ENCODE measurements at regions not wholly inside any gene's neighbourhood (a gene's known extent, or its start where the extent isn't known, plus 50 kb on each side); places are given as distances from the start of the nearest gene placed in this dataset.

DNA sequence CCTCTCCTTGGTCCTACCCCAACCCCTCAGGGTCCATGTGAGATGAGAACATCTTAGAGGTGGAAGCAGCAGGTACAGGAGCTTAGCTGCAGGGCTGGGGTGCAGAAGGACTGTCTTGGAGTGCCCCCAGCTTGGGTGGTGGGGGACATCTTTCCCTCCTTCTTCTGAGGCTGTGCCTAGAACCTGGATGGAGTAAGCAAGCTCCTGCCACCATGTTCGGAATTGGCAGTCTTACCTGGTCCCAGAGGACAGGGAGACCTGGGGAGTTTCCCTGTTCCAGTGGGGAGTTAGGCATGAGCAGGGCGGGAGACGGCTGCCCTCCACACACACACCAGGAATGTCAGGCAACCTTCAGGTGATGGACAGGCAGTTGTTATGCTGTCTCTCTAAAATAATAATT lies 131.0 kb upstream of the COPS8 start:
- H3K4me3 ChIP-seq, result no peak overlapping the region
- H3K36me3 ChIP-seq, result no peaks in the 10 kb centered on the region
- no peak for DNase-seq
- intact Hi-C loops (cut with DNase I), result no loop called here
- WGBS, 2 donors, result 90 to 97% methylated on average over 3 of the region's 3 CpGs
- no peaks in the 10 kb centered on the region for H3K9me3 ChIP-seq
- H3K27ac ChIP-seq, result no peak overlapping the region
- no peaks in the 10 kb centered on the region for H3K4me1 ChIP-seq
- H3K27me3 ChIP-seq, result no peaks in the 10 kb centered on the region
- TF ChIP-seq POLR2AphosphoS5 (IDR thresholded peaks at IDR 0.05) (no peak), POLR2A (IDR thresholded peaks at IDR 0.05) (no peak), EP300 (IDR thresholded peaks at IDR 0.05) (no peak)
- TF ChIP-seq, protein P1, sequence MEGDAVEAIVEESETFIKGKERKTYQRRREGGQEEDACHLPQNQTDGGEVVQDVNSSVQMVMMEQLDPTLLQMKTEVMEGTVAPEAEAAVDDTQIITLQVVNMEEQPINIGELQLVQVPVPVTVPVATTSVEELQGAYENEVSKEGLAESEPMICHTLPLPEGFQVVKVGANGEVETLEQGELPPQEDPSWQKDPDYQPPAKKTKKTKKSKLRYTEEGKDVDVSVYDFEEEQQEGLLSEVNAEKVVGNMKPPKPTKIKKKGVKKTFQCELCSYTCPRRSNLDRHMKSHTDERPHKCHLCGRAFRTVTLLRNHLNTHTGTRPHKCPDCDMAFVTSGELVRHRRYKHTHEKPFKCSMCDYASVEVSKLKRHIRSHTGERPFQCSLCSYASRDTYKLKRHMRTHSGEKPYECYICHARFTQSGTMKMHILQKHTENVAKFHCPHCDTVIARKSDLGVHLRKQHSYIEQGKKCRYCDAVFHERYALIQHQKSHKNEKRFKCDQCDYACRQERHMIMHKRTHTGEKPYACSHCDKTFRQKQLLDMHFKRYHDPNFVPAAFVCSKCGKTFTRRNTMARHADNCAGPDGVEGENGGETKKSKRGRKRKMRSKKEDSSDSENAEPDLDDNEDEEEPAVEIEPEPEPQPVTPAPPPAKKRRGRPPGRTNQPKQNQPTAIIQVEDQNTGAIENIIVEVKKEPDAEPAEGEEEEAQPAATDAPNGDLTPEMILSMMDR (IDR thresholded peaks at IDR 0.05), result no peak

DNA sequence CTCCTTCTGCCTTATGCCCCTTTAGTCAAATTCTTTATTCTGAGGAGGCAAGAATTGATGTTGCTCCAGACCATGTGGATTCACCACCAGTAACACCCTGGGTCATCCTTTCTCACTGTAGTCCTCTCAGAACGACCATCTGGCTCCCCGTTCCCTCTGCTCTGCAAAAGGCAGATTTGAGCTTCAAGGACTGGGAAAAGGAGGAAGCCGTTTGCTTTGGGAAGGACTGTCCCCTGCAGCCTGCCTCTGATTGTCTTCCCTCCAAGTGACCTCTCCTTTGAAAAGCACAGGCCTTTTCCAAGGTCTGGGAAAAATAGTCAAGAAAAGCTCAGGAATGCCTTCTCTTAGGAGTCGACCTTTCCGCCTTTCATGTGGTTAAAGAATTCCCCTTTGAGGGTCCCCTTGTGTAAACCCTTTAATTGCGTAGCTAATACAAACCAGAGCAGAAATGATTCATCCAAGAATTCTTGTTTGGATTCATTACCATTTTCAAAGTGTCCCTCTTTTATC lies 130.1 kb upstream of the COPS8 start:
- DNase-seq, result peak; percentile 29
- Histone ChIP-seq H3K27me3 (no peaks in the 10 kb centered on the region), H3K4me3 (no peak overlapping the region), H3K27ac (no peak overlapping the region), H3K4me1 (no peaks in the 10 kb centered on the region), H3K36me3 (no peaks in the 10 kb centered on the region), H3K9me3 (no peaks in the 10 kb centered on the region)
- no peak for TF ChIP-seq POLR2AphosphoS5 (IDR thresholded peaks at IDR 0.05)
- TF ChIP-seq, protein P1 (IDR thresholded peaks at IDR 0.05), result no peak
- no peak for TF ChIP-seq EP300 (IDR thresholded peaks at IDR 0.05)
- no peak for TF ChIP-seq POLR2A (IDR thresholded peaks at IDR 0.05)
- WGBS, 2 donors, result 71 to 75% methylated on average over 6 of the region's 6 CpGs
- intact Hi-C loops (cut with DNase I), result no loop called here

- no peaks in the 10 kb centered on the region for H3K9me3 ChIP-seq
- no peaks in the 10 kb centered on the region for H3K4me1 ChIP-seq
- DNase-seq, result no peak
- intact Hi-C loops (cut with DNase I), result no loop called here
- H3K4me3 ChIP-seq, result no peak overlapping the region
- 56 to 64% methylated on average over 7 of the region's 7 CpGs for WGBS, 2 donors
- TF ChIP-seq, protein P1 (IDR thresholded peaks at IDR 0.05), result no peak
- TF ChIP-seq POLR2AphosphoS5 (IDR thresholded peaks at IDR 0.05) (no peak), EP300 (IDR thresholded peaks at IDR 0.05) (no peak), POLR2A (IDR thresholded peaks at IDR 0.05) (no peak)
- no peak overlapping the region for H3K27ac ChIP-seq
- no peaks in the 10 kb centered on the region for H3K36me3 ChIP-seq
- no peaks in the 10 kb centered on the region for H3K27me3 ChIP-seq
Measured at GRCh38 chr2:236956031-236956618, 129.6 kb upstream of the COPS8 start.

GRCh38 chr2:236956641-236957040 lies 129.0 kb upstream of the COPS8 start:
- Histone ChIP-seq H3K9me3 (no peaks in the 10 kb centered on the region), H3K36me3 (no peaks in the 10 kb centered on the region), H3K4me1 (no peaks in the 10 kb centered on the region), H3K27me3 (no peaks in the 10 kb centered on the region), H3K4me3 (no peak overlapping the region), H3K27ac (no peak overlapping the region)
- WGBS, 2 donors, result 63 to 66% methylated on average over 2 of the region's 2 CpGs
- intact Hi-C loops (cut with DNase I), result no loop called here
- TF ChIP-seq POLR2AphosphoS5 (IDR thresholded peaks at IDR 0.05) (no peak), EP300 (IDR thresholded peaks at IDR 0.05) (no peak), POLR2A (IDR thresholded peaks at IDR 0.05) (no peak)
- TF ChIP-seq, protein P1 (IDR thresholded peaks at IDR 0.05), result no peak
- no peak for DNase-seq

- H3K9me3 ChIP-seq, result no peaks in the 10 kb centered on the region
- intact Hi-C loops (cut with DNase I), result no loop called here
- DNase-seq, result no peak
- H3K27ac ChIP-seq, result peak overlapping the region in 2 of 4 donors; percentile 8 to 44
- no peak for TF ChIP-seq POLR2A (IDR thresholded peaks at IDR 0.05)
- no peak for TF ChIP-seq EP300 (IDR thresholded peaks at IDR 0.05)
- TF ChIP-seq, protein P1 (IDR thresholded peaks at IDR 0.05), result no peak
- no peak for TF ChIP-seq POLR2AphosphoS5 (IDR thresholded peaks at IDR 0.05)
- no peaks in the 10 kb centered on the region for H3K36me3 ChIP-seq
- H3K4me1 ChIP-seq, result no peaks in the 10 kb centered on the region
- H3K27me3 ChIP-seq, result no peaks in the 10 kb centered on the region
- 86 to 96% methylated on average over 5 of the region's 5 CpGs for WGBS, 2 donors
- H3K4me3 ChIP-seq, result no peak overlapping the region
Measured at GRCh38 chr2:236959036-236959435, 126.7 kb upstream of the COPS8 start.
